HFF-Myc (cell line): ENCODE measurements at regions not wholly inside any gene's neighbourhood (a gene's known extent, or its start where the extent isn't known, plus 50 kb on each side); places are given as distances from the start of the nearest gene placed in this dataset.
A peak's percentile ranks its signal among the peaks of the same experiment; 100 is the strongest.

Source experiments
- DNase-seq: peaks from one replicate; pipeline ENCODE4 v3.0.0-alpha.2; 2011; ENCODE audit warnings: low read depth; ENCODE audit errors: extremely low read depth
- H3K4me3 ChIP-seq: replicated peaks from 2 replicates; pipeline ENCODE4 v1.5.1; 2011; ENCODE audit warnings: low read depth, mild to moderate bottlenecking, control low read depth, low read length
- CTCF ChIP-seq: IDR thresholded peaks from 2 replicates; pipeline ENCODE4 v1.5.1; 2012; ENCODE audit warnings: mild to moderate bottlenecking, low read depth, low read length, control low read depth; ENCODE audit errors: missing control alignments

- DNase-seq, result no peak
- H3K4me3 ChIP-seq, result no peak overlapping the region
- TF ChIP-seq CTCF, result no peak
Measured at GRCh38 chr7:112646783-112647182, 143.4 kb downstream of the TMEM168 start.

GRCh38 chr7:112648781-112649180 is 141.4 kb downstream of the TMEM168 start:
- TF ChIP-seq CTCF, result no peak
- no peak overlapping the region for H3K4me3 ChIP-seq
- DNase-seq, result peak; percentile 73

- no peak for TF ChIP-seq CTCF
- DNase-seq, result no peak
- H3K4me3 ChIP-seq, result no peak overlapping the region
Measured at GRCh38 chr7:112649560-112649959, 140.6 kb downstream of the TMEM168 start.

GRCh38 chr7:112654322-112655216 is 135.6 kb downstream of the TMEM168 start:
- no peak overlapping the region for H3K4me3 ChIP-seq
- TF ChIP-seq CTCF, result no peak
- peak; percentile 59 for DNase-seq

GRCh38 chr7:112665709-112666108 is 124.5 kb downstream of the TMEM168 start:
- DNase-seq, result no peak
- peak; percentile 37 for TF ChIP-seq CTCF

GRCh38 chr7:112668561-112668960 is 121.6 kb downstream of the TMEM168 start:
- no peak for TF ChIP-seq CTCF
- no peak for DNase-seq
- H3K4me3 ChIP-seq, result no peak overlapping the region

More at GRCh38 chr7:112665709-112666108, 124.5 kb downstream of the TMEM168 start:
- no peak overlapping the region for H3K4me3 ChIP-seq
